Nephron progenitor cell (in vitro differentiated cells): ENCODE measurements at regions not wholly inside any gene's neighbourhood (a gene's known extent, or its start where the extent isn't known, plus 50 kb on each side); places are given as distances from the start of the nearest gene placed in this dataset.

Source experiments
- DNase-seq: peaks from one replicate; pipeline ENCODE4 v3.0.0; 2021
- H3K27ac Mint-ChIP-seq: 2 replicates; pipeline ENCODE4 v1.8.0; 2021; ENCODE audit warnings: mild to moderate bottlenecking, moderate library complexity, mixed read lengths
- H3K27me3 Mint-ChIP-seq: 2 replicates; pipeline ENCODE4 v1.8.0; 2021; ENCODE audit warnings: mild to moderate bottlenecking, low read depth, mixed read lengths; ENCODE audit not compliant: poor library complexity
- H3K36me3 Mint-ChIP-seq: 2 replicates; pipeline ENCODE4 v1.8.0; 2021; ENCODE audit warnings: low read depth, mixed read lengths
- H3K4me1 Mint-ChIP-seq: 2 replicates; pipeline ENCODE4 v1.8.0; 2021; ENCODE audit warnings: mixed read lengths
- H3K4me3 Mint-ChIP-seq: 2 replicates; pipeline ENCODE4 v1.8.0; 2021; ENCODE audit warnings: mild to moderate bottlenecking, moderate library complexity, mixed read lengths
- H3K9me3 Mint-ChIP-seq: 2 replicates; pipeline ENCODE4 v1.8.0; 2021; ENCODE audit warnings: mild to moderate bottlenecking, moderate library complexity, mixed read lengths
- CTCF ChIP-seq: fragments of 200-600 bp; sonication (generic); IDR thresholded peaks from 2 replicates; pipeline ENCODE4 v1.5.0; 2021; ENCODE audit warnings: antibody characterized with exemption

- H3K4me3 Mint-ChIP-seq: no peak overlapping the region
- no peak for TF ChIP-seq CTCF
- H3K4me1 Mint-ChIP-seq: peaks cover 4% of the 10 kb centered on the region
- H3K27me3 Mint-ChIP-seq: no peaks in the 10 kb centered on the region
- no peak for DNase-seq
- H3K36me3 Mint-ChIP-seq: no peaks in the 10 kb centered on the region
- peaks cover 12% of the 10 kb centered on the region for H3K9me3 Mint-ChIP-seq
- H3K27ac Mint-ChIP-seq: no peak overlapping the region
Observed at GRCh38 chr14:84003346-84003745, 1526.6 kb upstream of the FLRT2 start.

- no peak for DNase-seq
- Mint-ChIP-seq H3K4me1 (peaks cover 4% of the 10 kb centered on the region), H3K9me3 (peaks cover 8% of the 10 kb centered on the region), H3K4me3 (no peak overlapping the region), H3K27ac (no peak overlapping the region), H3K27me3 (no peaks in the 10 kb centered on the region), H3K36me3 (no peaks in the 10 kb centered on the region)
- TF ChIP-seq CTCF: no peak
Observed at GRCh38 chr14:84006643-84007155, 1523.2 kb upstream of the FLRT2 start.

- TF ChIP-seq CTCF: no peak
- no peak for DNase-seq
- Mint-ChIP-seq H3K9me3 (no peaks in the 10 kb centered on the region), H3K36me3 (no peaks in the 10 kb centered on the region), H3K27me3 (no peaks in the 10 kb centered on the region), H3K4me1 (no peaks in the 10 kb centered on the region), H3K4me3 (no peak overlapping the region), H3K27ac (no peak overlapping the region)
Observed at GRCh38 chr14:84013424-84013823, 1516.5 kb upstream of the FLRT2 start.

- TF ChIP-seq CTCF: no peak
- Mint-ChIP-seq H3K36me3 (no peaks in the 10 kb centered on the region), H3K4me3 (no peak overlapping the region), H3K9me3 (peaks cover 15% of the 10 kb centered on the region), H3K4me1 (no peaks in the 10 kb centered on the region), H3K27me3 (no peaks in the 10 kb centered on the region), H3K27ac (no peak overlapping the region)
- DNase-seq: no peak
Observed at GRCh38 chr14:84017495-84017894, 1512.4 kb upstream of the FLRT2 start.

- Mint-ChIP-seq H3K36me3 (no peaks in the 10 kb centered on the region), H3K27ac (no peak overlapping the region), H3K4me3 (no peak overlapping the region), H3K27me3 (no peaks in the 10 kb centered on the region), H3K4me1 (no peaks in the 10 kb centered on the region), H3K9me3 (peaks cover 23% of the 10 kb centered on the region)
- no peak for TF ChIP-seq CTCF
- no peak for DNase-seq
Observed at GRCh38 chr14:84021433-84021832, 1508.5 kb upstream of the FLRT2 start.

GRCh38 chr14:84024231-84024820 is 1505.6 kb upstream of the FLRT2 start:
- Mint-ChIP-seq H3K27ac (no peak overlapping the region), H3K4me1 (no peaks in the 10 kb centered on the region), H3K36me3 (no peaks in the 10 kb centered on the region), H3K27me3 (no peaks in the 10 kb centered on the region), H3K4me3 (no peak overlapping the region), H3K9me3 (peaks cover 23% of the 10 kb centered on the region)
- DNase-seq: no peak
- no peak for TF ChIP-seq CTCF
